ENCODE measurements at regions not wholly inside any gene's neighbourhood (a gene's known extent, or its start where the extent isn't known, plus 50 kb on each side); places are given as distances from the start of the nearest gene placed in this dataset.

- no peak for TF ChIP-seq CTCF (IDR thresholded peaks at IDR 0.05)
- no peak for TF ChIP-seq POLR2A (IDR thresholded peaks at IDR 0.05)
- TF ChIP-seq POLR2AphosphoS5 (IDR thresholded peaks at IDR 0.05): no peak
These were observed 90.5 kb downstream of the ACTL7B start for GRCh38 chr9:108765265-108765664.
